ENCODE measurements at regions not wholly inside any gene's neighbourhood (a gene's known extent, or its start where the extent isn't known, plus 50 kb on each side); places are given as distances from the start of the nearest gene placed in this dataset.
"Not testable (repeated sequence)": the region's sequence is repeated elsewhere in the genome, so short reads cannot be mapped to it uniquely, and the experiment has no call there.

DNA sequence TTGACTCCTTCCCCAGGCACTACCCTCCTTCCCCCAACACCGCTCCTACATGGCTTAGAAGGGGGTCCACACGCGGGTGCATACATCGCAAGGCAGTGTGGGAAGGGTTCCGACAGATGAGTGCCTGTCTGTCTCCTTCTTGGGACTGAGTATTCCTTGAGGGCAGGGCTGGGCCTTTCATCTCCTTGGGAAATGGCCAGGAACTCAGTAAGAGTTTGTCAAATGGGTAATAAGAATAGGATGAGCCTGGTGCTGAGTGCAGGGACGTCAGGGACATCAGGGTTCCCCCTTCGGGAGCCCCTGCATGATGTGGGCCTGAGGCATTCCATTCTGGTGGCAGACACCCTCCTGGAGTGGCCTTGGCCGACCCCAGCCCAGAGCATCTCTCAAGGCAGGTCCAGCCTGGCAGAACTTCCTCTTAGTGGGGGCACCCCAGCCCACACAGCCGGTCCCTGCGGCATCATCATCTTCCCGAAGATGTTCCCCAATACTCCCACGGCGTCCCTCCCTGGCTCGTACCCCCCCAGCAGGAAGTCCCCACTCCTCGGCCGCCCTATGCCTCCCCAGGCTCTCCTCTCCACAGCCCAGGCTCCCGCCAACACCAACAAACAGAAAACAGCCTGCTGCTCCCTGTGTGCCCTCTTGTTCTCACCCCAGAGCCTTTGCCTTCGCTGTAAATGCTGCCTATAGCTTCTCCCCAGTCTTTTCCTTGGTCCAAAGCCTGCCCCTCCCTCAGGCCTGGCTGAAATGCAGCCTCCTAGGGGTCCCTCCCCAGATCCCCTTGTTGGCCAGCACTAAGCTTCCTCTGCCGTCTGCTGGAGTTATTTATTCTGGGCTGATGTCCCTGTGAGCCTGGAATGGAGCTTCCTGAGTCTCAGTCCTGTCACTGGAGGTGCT is 67.5 kb upstream of the LCTL start:
- ATAC-seq (no peak), DNase-seq (ENCODE audit: low spot score in 2 of 2) (no peak)
- Mint-ChIP-seq H3K36me3 (no peaks in the 10 kb centered on the region), H3K9me3 (no peaks in the 10 kb centered on the region), H3K27ac (peak overlapping the region in 1 of 2 donors; percentile 48)

DNA sequence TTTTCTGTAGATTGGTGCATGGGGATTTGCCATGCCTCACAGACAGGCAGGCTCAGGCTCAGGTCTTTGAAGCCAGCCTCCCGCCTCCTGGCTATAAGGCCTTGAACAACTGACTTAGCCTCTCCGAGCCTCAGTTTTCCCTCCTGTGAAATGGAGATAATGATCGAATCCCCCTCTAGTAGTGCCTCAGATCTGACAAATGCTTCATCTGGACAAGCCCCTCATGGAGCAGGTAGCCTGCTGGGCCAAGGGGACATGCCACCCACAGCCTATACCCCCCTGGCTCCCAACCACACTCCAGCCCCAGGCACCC is 68.1 kb upstream of the LCTL start:
- Mint-ChIP-seq H3K36me3 (no peaks in the 10 kb centered on the region), H3K27ac (peak overlapping the region in 1 of 2 donors; percentile 48), H3K9me3 (no peaks in the 10 kb centered on the region)
- DNase-seq (ENCODE audit: low spot score in 2 of 2): no peak
- no peak for ATAC-seq

DNA sequence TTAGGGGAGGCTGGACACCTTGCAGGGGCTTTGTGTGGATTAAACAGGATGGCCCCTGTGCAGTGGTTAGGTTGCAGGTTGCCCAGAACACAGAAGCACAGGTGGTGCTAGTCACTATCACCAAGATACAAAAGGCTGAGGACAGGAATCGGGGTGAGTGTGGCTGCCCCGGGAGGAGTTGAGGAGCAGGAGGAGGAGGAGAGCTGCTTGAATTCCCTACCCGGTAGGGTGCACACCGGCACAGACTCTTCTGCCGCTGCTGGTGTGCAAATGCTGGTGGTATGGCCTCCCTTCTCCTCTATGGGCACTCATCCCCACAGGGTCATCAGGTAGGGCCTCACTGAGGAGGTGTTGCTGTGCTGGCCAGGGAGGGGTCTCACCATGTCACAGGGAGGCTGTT is 67.5 kb upstream of the SMAD6 start:
- DNase-seq (ENCODE audit: low spot score in 2 of 2): no peak
- ATAC-seq: no peak
- peak overlapping the region in 1 of 2 donors; percentile 48 for H3K27ac Mint-ChIP-seq
- H3K36me3 Mint-ChIP-seq: no peaks in the 10 kb centered on the region
- no peaks in the 10 kb centered on the region for H3K9me3 Mint-ChIP-seq

GRCh38 chr15:66635006-66635405 is 67.0 kb upstream of the SMAD6 start:
- Mint-ChIP-seq H3K9me3 (no peaks in the 10 kb centered on the region), H3K27ac (peak overlapping the region in 1 of 2 donors; percentile 62), H3K36me3 (no peaks in the 10 kb centered on the region)
- no peak for DNase-seq (ENCODE audit: low spot score in 2 of 2)
- no peak for ATAC-seq

DNA sequence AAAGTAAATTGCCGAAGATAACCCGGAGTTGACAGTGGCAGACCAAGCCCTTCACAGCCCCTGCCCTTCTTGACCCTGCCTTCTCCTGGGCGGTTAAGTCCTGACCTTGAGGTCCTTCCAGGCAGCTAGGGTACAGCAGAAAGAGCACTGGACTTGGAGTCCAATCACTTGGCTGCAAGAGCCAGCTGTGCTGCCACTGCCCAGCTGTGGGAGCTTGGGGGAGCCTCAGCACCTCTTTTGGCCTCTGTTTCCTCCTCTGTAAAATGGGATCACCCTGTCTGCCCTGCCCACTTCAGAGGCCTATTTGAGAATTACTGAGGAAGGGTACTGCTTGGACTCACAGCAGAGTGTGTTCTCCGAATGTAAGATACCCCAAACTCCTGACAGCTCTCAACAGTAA is 66.2 kb upstream of the SMAD6 start:
- ATAC-seq: no peak
- Mint-ChIP-seq H3K27ac (peak overlapping the region in 1 of 2 donors; percentile 62), H3K9me3 (no peaks in the 10 kb centered on the region), H3K36me3 (no peaks in the 10 kb centered on the region)
- no peak for DNase-seq (ENCODE audit: low spot score in 2 of 2)

DNA sequence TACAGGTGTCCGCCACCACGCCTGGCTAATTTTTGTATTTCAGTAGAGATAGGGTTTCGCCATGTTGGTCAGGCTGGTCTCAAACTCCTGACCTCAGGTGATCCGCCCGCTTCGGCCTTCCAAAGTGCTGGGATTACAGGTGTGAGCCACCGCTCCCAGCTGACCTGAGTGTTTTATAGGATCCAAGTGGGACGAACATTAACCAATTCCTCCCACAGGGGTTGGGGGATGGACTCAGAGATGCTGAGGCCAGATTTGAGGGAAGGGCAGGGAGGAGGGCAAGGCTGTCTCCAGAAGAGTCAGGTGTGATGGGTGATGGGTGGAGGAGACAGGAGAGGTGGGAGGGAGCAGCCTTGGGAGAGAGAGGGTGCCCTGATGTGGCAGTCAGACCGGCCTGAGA is 65.0 kb upstream of the SMAD6 start:
- not testable (repeated sequence) for H3K27ac Mint-ChIP-seq; ATAC-seq; DNase-seq (ENCODE audit: low spot score in 2 of 2); H3K9me3 Mint-ChIP-seq; H3K36me3 Mint-ChIP-seq

DNA sequence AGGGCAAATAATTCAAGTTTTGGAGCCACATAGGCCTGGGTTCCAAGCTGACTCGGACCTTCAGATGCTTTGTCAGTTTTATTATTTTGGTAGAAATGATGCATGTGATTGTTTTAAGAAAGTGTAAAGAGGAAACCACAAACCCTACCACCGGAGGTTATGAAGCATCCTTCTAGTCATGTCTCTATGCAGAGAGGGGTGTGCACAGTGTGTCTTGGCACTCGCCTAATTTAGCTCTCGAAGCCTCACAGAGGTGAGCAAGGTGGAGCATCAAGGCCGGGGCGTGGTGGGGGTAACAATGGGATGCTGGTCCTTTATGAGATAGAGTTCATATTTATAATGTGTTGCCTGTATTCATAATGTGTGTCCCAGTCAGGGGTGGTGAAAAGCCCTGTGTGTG is 63.7 kb upstream of the SMAD6 start:
- DNase-seq (ENCODE audit: low spot score in 2 of 2) (peak in 1 of 2 donors; percentile 25), ATAC-seq (peak; percentile 64 to 98)
- Mint-ChIP-seq H3K9me3 (no peaks in the 10 kb centered on the region), H3K27ac (no peak overlapping the region), H3K36me3 (no peaks in the 10 kb centered on the region)

DNA sequence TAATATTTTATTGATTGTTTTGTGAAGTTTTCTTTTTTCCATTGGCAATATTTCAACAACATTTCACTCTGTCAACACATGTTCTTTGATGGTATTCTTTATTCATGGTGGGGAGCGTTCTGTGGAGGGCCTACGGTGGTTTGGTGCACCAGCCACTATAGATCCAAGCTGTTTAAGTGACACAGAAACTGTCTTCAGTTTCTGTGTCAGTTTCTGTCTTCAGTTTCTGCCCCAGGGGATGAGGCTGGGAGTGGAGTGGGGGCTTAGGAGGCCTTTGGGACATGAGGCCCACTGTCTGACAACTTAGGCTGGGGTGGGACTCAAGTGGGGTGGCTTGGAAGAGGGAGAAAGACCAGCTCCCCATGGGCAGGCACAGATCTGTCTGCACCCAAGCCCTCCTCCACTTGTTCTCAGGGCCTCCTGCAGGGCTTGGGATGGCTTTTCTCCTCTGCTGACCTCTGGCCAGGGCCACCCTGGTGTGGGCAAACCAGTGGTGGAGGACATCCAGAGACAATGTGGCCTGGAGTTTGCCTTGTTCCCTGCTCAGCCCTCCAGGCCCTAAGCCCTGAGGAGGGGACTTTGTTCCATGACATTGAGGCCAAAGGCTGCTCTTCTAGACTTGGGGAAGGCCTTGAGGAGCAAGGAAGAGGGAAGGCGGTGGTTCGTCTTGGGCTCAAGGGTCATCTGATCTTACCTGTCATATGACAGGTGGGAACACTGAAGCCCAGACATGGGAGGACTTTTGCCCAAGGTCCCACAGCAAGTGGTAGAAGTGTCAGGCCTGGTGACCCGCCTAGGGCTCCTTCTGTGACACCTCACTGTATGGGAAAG is 60.3 kb upstream of the SMAD6 start:
- Mint-ChIP-seq H3K36me3 (no peaks in the 10 kb centered on the region), H3K27ac (no peak overlapping the region), H3K9me3 (no peaks in the 10 kb centered on the region)
- ATAC-seq (no peak), DNase-seq (ENCODE audit: low spot score in 2 of 2) (no peak)

DNA sequence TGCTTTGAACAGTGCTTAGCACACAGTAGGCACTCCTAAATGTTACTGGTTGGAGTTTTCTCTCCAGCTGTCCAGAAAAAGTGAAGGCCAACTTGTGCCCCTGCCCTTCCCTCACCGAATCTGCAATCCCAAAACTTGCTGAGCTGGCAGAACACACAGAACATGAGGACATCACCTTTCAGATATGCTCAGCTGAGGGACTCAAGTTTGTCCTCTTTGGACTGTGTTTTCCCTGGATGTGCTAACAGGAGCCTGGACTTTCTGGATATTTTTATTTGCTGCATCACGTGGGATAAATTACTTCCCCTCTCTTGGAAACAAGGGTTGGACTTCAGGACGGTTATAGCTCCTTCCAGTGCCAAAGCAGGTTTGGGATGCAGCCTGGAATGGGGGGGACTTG is 59.5 kb upstream of the SMAD6 start:
- H3K36me3 Mint-ChIP-seq: no peaks in the 10 kb centered on the region
- no peak for DNase-seq (ENCODE audit: low spot score in 2 of 2)
- ATAC-seq: no peak
- H3K9me3 Mint-ChIP-seq: no peaks in the 10 kb centered on the region
- H3K27ac Mint-ChIP-seq: no peak overlapping the region

DNA sequence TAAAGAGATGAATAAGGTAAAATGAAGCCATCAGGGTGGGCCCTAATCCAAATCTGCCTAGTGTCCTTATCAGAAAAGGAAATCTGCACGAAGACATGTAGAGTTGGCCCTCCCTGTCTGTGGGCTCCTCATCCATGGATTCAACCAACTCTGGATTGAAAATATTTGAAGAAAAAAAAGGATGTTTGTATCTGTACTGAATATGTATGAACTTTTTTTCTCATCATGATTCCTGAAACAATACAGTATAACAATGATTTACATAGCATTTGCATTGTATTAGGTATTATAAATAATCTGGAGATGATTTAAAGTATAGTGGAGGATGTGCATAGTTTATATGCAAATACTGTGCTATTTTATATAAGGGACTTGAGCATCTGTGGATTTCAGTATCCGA is 59.0 kb upstream of the SMAD6 start:
- DNase-seq (ENCODE audit: low spot score in 2 of 2) (no peak), ATAC-seq (no peak)

DNA sequence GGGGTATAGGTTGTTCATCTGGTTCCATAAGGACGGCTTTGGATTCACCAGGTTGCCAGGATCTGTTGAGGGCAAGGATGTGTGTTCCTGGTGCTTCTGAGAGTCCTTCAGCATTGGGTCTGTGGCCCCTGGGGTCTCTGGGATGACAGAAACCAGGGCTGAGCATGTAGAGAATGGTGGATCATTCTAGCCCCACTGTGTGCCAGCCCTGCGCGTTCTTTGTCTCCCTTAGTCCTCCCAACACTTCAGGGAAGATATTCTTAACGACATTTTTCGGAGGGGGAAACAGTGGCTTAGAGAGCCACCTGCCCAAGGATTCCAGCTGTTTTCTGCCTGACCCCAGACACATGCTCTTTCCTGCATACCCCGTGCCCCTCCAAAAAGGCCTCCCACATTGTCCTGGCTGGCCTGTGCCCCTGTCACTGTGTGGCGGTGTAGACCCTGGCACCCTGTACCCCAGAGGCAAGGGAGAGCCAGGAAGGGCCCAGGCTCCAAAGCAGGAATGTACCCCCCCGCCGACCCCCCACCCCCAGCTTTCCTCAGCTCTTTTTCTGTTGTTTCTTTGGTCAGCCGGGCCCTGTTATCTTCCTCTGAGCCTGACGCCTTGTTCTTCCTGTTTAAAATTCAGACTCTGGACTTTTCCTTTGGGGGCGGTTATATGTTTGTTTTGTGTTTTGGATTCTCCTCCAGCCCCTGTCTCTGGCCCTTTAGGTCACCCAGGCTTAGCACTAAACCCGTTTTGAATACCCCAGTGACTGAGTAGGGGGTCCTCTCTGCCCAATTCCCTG is 57.8 kb upstream of the SMAD6 start:
- no peaks in the 10 kb centered on the region for H3K9me3 Mint-ChIP-seq
- H3K36me3 Mint-ChIP-seq: no peaks in the 10 kb centered on the region
- H3K27ac Mint-ChIP-seq: no peak overlapping the region
- ATAC-seq (no peak), DNase-seq (ENCODE audit: low spot score in 2 of 2) (no peak)

More for the DNA sequence above, 59.0 kb upstream of the SMAD6 start:
- no peaks in the 10 kb centered on the region for H3K9me3 Mint-ChIP-seq
- no peak overlapping the region for H3K27ac Mint-ChIP-seq
- no peaks in the 10 kb centered on the region for H3K36me3 Mint-ChIP-seq

DNA sequence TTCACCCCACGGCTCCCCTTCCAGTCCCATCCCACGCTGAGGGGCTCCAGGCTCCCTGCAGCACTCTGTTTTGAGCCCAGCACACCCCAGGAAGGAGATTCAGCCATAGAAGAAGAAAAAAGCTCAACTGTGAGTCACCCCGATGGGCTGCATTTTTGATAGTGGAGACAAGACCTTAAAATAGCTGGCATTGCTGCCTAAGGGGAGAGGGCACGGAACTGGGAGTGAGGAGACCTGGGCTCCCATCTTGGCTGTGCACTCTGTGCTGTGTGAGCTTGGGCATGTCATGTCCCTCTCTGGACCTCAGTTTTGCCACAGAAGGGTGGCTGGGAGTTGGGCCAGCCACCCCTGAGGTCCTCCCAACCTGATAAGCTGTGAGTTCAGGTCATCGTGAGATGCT is 57.2 kb upstream of the SMAD6 start:
- no peaks in the 10 kb centered on the region for H3K36me3 Mint-ChIP-seq
- H3K27ac Mint-ChIP-seq: no peak overlapping the region
- no peak for DNase-seq (ENCODE audit: low spot score in 2 of 2)
- H3K9me3 Mint-ChIP-seq: no peaks in the 10 kb centered on the region
- ATAC-seq: no peak

- Mint-ChIP-seq H3K36me3 (no peaks in the 10 kb centered on the region), H3K9me3 (no peaks in the 10 kb centered on the region), H3K27ac (no peak overlapping the region)
- DNase-seq (ENCODE audit: low spot score in 2 of 2) (no peak), ATAC-seq (no peak)
Measured at GRCh38 chr15:66646308-66646707, 55.7 kb upstream of the SMAD6 start.

GRCh38 chr15:66646799-66647198 is 55.2 kb upstream of the SMAD6 start:
- no peaks in the 10 kb centered on the region for H3K9me3 Mint-ChIP-seq
- no peak overlapping the region for H3K27ac Mint-ChIP-seq
- DNase-seq (ENCODE audit: low spot score in 2 of 2): no peak
- H3K36me3 Mint-ChIP-seq: no peaks in the 10 kb centered on the region
- no peak for ATAC-seq

- no peak for ATAC-seq
Measured at GRCh38 chr15:66647358-66647757, 54.7 kb upstream of the SMAD6 start.

GRCh38 chr15:66648588-66648987 is 53.4 kb upstream of the SMAD6 start:
- Mint-ChIP-seq H3K36me3 (no peaks in the 10 kb centered on the region), H3K27ac (no peak overlapping the region), H3K9me3 (no peaks in the 10 kb centered on the region)
- no peak for ATAC-seq
- DNase-seq (ENCODE audit: low spot score in 2 of 2): no peak

More at GRCh38 chr15:66647358-66647757, 54.7 kb upstream of the SMAD6 start:
- H3K9me3 Mint-ChIP-seq: no peaks in the 10 kb centered on the region
- DNase-seq (ENCODE audit: low spot score in 2 of 2): no peak
- no peaks in the 10 kb centered on the region for H3K36me3 Mint-ChIP-seq
- no peak overlapping the region for H3K27ac Mint-ChIP-seq

Data from activated naive CD4-positive, alpha-beta T cell treated with anti-CD3 and anti-CD28 coated beads, Interleukin-2, amount 50 U/mL, for 72 hours (primary cell).